CD14-positive monocyte (primary cell): ENCODE measurements at regions not wholly inside any gene's neighbourhood (a gene's known extent, or its start where the extent isn't known, plus 50 kb on each side); places are given as distances from the start of the nearest gene placed in this dataset.

ENCODE experiments used
- DNase-seq, 3 donors: peaks; one replicate each; pipeline ENCODE4 v3.0.0-alpha.2; 2011 to 2022
- H2AFZ ChIP-seq: 2 replicates; pipeline ENCODE4 v1.6.0; 2012; ENCODE audit warnings: mild to moderate bottlenecking, low read depth, low read length, inconsistent platforms; ENCODE audit not compliant: insufficient read depth, poor library complexity, severe bottlenecking
- H3K27ac ChIP-seq, 2 donors: 1 replicate in 1 of 2; 2 replicates in 1 of 2; pipeline ENCODE4 v1.5.1; 2012 to 2013; ENCODE audit warnings: low read length in 2 of 2, control low read depth in 1 of 2, inconsistent platforms in 1 of 2, low read depth in 1 of 2, mild to moderate bottlenecking in 1 of 2
- H3K27me3 ChIP-seq, 2 donors: one replicate each; pipeline versions ENCODE4 v1.6.0 to v1.6.1; 2011 to 2013; ENCODE audit warnings: low read length in 2 of 2; ENCODE audit not compliant: control insufficient read depth in 2 of 2, insufficient read depth in 2 of 2
- H3K36me3 ChIP-seq, 2 donors: replicated peaks in 1 of 2; 1 replicate in 1 of 2; 2 replicates in 1 of 2; pipeline versions ENCODE4 v1.5.1 to v1.6.1; 2012 to 2013; ENCODE audit warnings: low read length in 2 of 2, control low read depth in 1 of 2, inconsistent platforms in 1 of 2, mild to moderate bottlenecking in 1 of 2; ENCODE audit not compliant: insufficient read depth in 2 of 2, control insufficient read depth in 1 of 2
- H3K4me1 ChIP-seq, 2 donors: 1 replicate in 1 of 2; 2 replicates in 1 of 2; pipeline versions ENCODE4 v1.5.1 to v1.6.1; 2012 to 2013; ENCODE audit warnings: low read length in 2 of 2, control low read depth in 1 of 2, inconsistent platforms in 1 of 2, mild to moderate bottlenecking in 1 of 2, moderate library complexity in 1 of 2; ENCODE audit not compliant: insufficient read depth in 2 of 2, control insufficient read depth in 1 of 2
- H3K4me2 ChIP-seq: replicated peaks from 2 replicates; pipeline ENCODE3; 2012; ENCODE audit warnings: low read length, moderate library complexity, mild to moderate bottlenecking; ENCODE audit not compliant: poor library complexity, severe bottlenecking; ENCODE audit errors: extremely low read depth
- H3K4me3 ChIP-seq, 3 experiments: fragments of 200-600 bp in 1 of 3; sonication (generic) in 1 of 3; replicated peaks in 1 of 3; 1 replicate in 2 of 3; 2 replicates in 1 of 3; pipeline ENCODE4 v1.5.1; 2011 to 2013; ENCODE audit warnings: low read length in 3 of 3, mild to moderate bottlenecking in 3 of 3, control low read depth in 2 of 3, low read depth in 2 of 3, inconsistent platforms in 1 of 3, moderate library complexity in 1 of 3
- H3K79me2 ChIP-seq: 2 replicates; pipeline ENCODE4 v1.6.0; 2012; ENCODE audit warnings: mild to moderate bottlenecking, control low read depth, inconsistent platforms, low read length, moderate library complexity; ENCODE audit not compliant: insufficient read depth
- H3K9ac ChIP-seq: 2 replicates; pipeline ENCODE4 v1.6.0; 2017; ENCODE audit warnings: low read length, mild to moderate bottlenecking; ENCODE audit not compliant: insufficient read depth, poor library complexity, severe bottlenecking
- H3K9me3 ChIP-seq, 2 donors: replicated peaks in 1 of 2; 1 replicate in 1 of 2; 2 replicates in 1 of 2; pipeline versions ENCODE4 v1.5.1 to v1.6.1; 2012 to 2013; ENCODE audit warnings: low read length in 2 of 2, control low read depth in 1 of 2; ENCODE audit not compliant: control insufficient read depth in 1 of 2, insufficient read depth in 1 of 2
- H4K20me1 ChIP-seq: 2 replicates; pipeline ENCODE4 v1.6.0; 2012; ENCODE audit warnings: mild to moderate bottlenecking, low read length, control low read depth, moderate library complexity; ENCODE audit not compliant: insufficient read depth
- H3K27ac Mint-ChIP-seq, 7 donors: one replicate each; pipeline ENCODE4 v1.8.0; 2020; ENCODE audit warnings: mild to moderate bottlenecking in 7 of 7, mixed read lengths in 7 of 7, moderate library complexity in 6 of 7, inconsistent platforms in 2 of 7
- H3K27me3 Mint-ChIP-seq, 3 donors: one replicate each; pipeline ENCODE4 v1.8.0; 2021 to 2022; ENCODE audit warnings: low read depth in 3 of 3, mild to moderate bottlenecking in 3 of 3, mixed read lengths in 3 of 3, moderate library complexity in 3 of 3, inconsistent platforms in 1 of 3
- H3K36me3 Mint-ChIP-seq, 2 donors: one replicate each; pipeline ENCODE4 v1.8.0; 2020; ENCODE audit warnings: mixed read lengths in 2 of 2, inconsistent platforms in 1 of 2, mild to moderate bottlenecking in 1 of 2
- H3K4me1 Mint-ChIP-seq: one replicate; pipeline ENCODE4 v1.8.0; 2020; ENCODE audit warnings: mild to moderate bottlenecking, mixed read lengths
- H3K4me3 Mint-ChIP-seq, 2 donors: one replicate each; pipeline ENCODE4 v1.8.0; 2020; ENCODE audit warnings: mild to moderate bottlenecking in 2 of 2, mixed read lengths in 2 of 2, moderate library complexity in 1 of 2
- H3K9me3 Mint-ChIP-seq, 7 donors: one replicate each; pipeline ENCODE4 v1.8.0; 2020 to 2022; ENCODE audit warnings: mixed read lengths in 7 of 7, mild to moderate bottlenecking in 6 of 7, moderate library complexity in 6 of 7, inconsistent platforms in 2 of 7
- CTCF ChIP-seq: fragments of 200-600 bp; IDR thresholded peaks from one replicate; pipeline ENCODE4 v1.8.0; 2022; ENCODE audit warnings: antibody characterized with exemption, mild to moderate bottlenecking
- WGBS: methylation state at CpG from one replicate; pipeline ENCODE4 v1.1.5; 2013; ENCODE audit warnings: missing lambda C conversion rate; ENCODE audit not compliant: insufficient coverage; 5-methylcytosine and 5-hydroxymethylcytosine counted together
- intact Hi-C, 2 donors: fragments of 100-400 bp; cut with micrococcal nuclease; formaldehyde crosslinking; loops; one replicate each; pipeline versions ENCODE4 v1.15.0 to v1.15.1; 2023

GRCh38 chr1:195851804-195852203, 756.4 kb downstream of the KCNT2 start:
- WGBS, result no CpG with 5 or more reads among the region's 2 CpGs

GRCh38 chr1:195851016-195851601, 757.1 kb downstream of the KCNT2 start:
- H3K27me3 Mint-ChIP-seq, result no peaks in the 10 kb centered on the region
- peaks cover 0 to 4% of the 10 kb centered on the region in 2 donors for H3K9me3 ChIP-seq
- peaks cover 0 to 7% (median 4%) of the 10 kb centered on the region in 7 donors for H3K9me3 Mint-ChIP-seq
- H3K36me3 Mint-ChIP-seq, result no peaks in the 10 kb centered on the region
- H3K4me3 ChIP-seq, result no peak overlapping the region
- H3K4me3 Mint-ChIP-seq, result no peak overlapping the region
- no CpG with 5 or more reads among the region's 5 CpGs for WGBS
- no peak for DNase-seq
- no peaks in the 10 kb centered on the region for H3K36me3 ChIP-seq
- H2AFZ ChIP-seq, result no peak overlapping the region
- intact Hi-C loops, result no loop called here
- no peak overlapping the region for H3K9ac ChIP-seq
- H4K20me1 ChIP-seq, result no peaks in the 10 kb centered on the region
- no peak overlapping the region for H3K27ac ChIP-seq
- TF ChIP-seq CTCF, result no peak
- H3K4me1 ChIP-seq, result no peaks in the 10 kb centered on the region
- no peaks in the 10 kb centered on the region for H3K79me2 ChIP-seq
- no peak overlapping the region for H3K4me2 ChIP-seq
- no peak overlapping the region for H3K27ac Mint-ChIP-seq
- H3K27me3 ChIP-seq, result no peaks in the 10 kb centered on the region
- H3K4me1 Mint-ChIP-seq, result no peaks in the 10 kb centered on the region

More at GRCh38 chr1:195851804-195852203, 756.4 kb downstream of the KCNT2 start:
- H3K27ac Mint-ChIP-seq, result no peak overlapping the region
- TF ChIP-seq CTCF, result no peak
- intact Hi-C loops, result no loop called here
- no peaks in the 10 kb centered on the region for H4K20me1 ChIP-seq
- H3K9me3 Mint-ChIP-seq, result peaks cover 2 to 11% (median 5%) of the 10 kb centered on the region in 7 donors
- H3K27ac ChIP-seq, result no peak overlapping the region
- no peak overlapping the region for H3K4me3 Mint-ChIP-seq
- DNase-seq, result no peak
- H3K4me3 ChIP-seq, result no peak overlapping the region
- H3K4me1 ChIP-seq, result no peaks in the 10 kb centered on the region
- H3K27me3 ChIP-seq, result no peaks in the 10 kb centered on the region
- peaks cover 0 to 2% (median 0%) of the 10 kb centered on the region in 3 donors for H3K27me3 Mint-ChIP-seq
- H2AFZ ChIP-seq, result no peak overlapping the region
- H3K9ac ChIP-seq, result no peak overlapping the region
- no peak overlapping the region for H3K4me2 ChIP-seq
- H3K36me3 ChIP-seq, result no peaks in the 10 kb centered on the region
- H3K36me3 Mint-ChIP-seq, result no peaks in the 10 kb centered on the region
- H3K79me2 ChIP-seq, result no peaks in the 10 kb centered on the region
- no peaks in the 10 kb centered on the region for H3K4me1 Mint-ChIP-seq
- H3K9me3 ChIP-seq, result peaks cover 0 to 4% of the 10 kb centered on the region in 2 donors
